Endodermal cell (in vitro differentiated cells): ENCODE measurements at regions not wholly inside any gene's neighbourhood (a gene's known extent, or its start where the extent isn't known, plus 50 kb on each side); places are given as distances from the start of the nearest gene placed in this dataset.

Experiments
- DNase-seq: peaks from one replicate; pipeline ENCODE4 v3.0.0-alpha.2; 2017
- H3K27ac ChIP-seq: 2 replicates; pipeline ENCODE4 v1.5.1; 2013; ENCODE audit warnings: mild to moderate bottlenecking, low read depth, low read length, moderate library complexity
- H3K27me3 ChIP-seq: 2 replicates; pipeline ENCODE4 v1.6.1; 2013; ENCODE audit warnings: mild to moderate bottlenecking, low read length, moderate library complexity; ENCODE audit not compliant: insufficient read depth, control insufficient read depth, poor library complexity, severe bottlenecking
- H3K36me3 ChIP-seq: 2 replicates; pipeline ENCODE4 v1.7.0; 2013; ENCODE audit warnings: mild to moderate bottlenecking, low read length, moderate library complexity; ENCODE audit not compliant: control insufficient read depth, insufficient read depth
- H3K4me1 ChIP-seq: one replicate; pipeline ENCODE4 v1.7.0; 2013; ENCODE audit warnings: low read length; ENCODE audit not compliant: control insufficient read depth, insufficient read depth
- H3K4me3 ChIP-seq: 2 replicates; pipeline ENCODE4 v1.5.1; 2013; ENCODE audit warnings: mild to moderate bottlenecking, low read length, moderate library complexity
- H3K9ac ChIP-seq: 2 replicates; pipeline ENCODE4 v1.6.1; 2013; ENCODE audit warnings: mild to moderate bottlenecking, low read length, moderate library complexity; ENCODE audit not compliant: poor library complexity, severe bottlenecking; ENCODE audit errors: extremely low read depth
- H3K9me3 ChIP-seq: 2 replicates; pipeline ENCODE4 v1.6.1; 2013; ENCODE audit warnings: mild to moderate bottlenecking, low read length, moderate library complexity; ENCODE audit not compliant: control insufficient read depth
- H3K27ac Mint-ChIP-seq: 2 replicates; pipeline ENCODE4 v1.8.0; 2020; ENCODE audit warnings: mixed read lengths
- H3K27me3 Mint-ChIP-seq: 2 replicates; pipeline ENCODE4 v1.8.0; 2021; ENCODE audit warnings: mild to moderate bottlenecking, mixed read lengths; ENCODE audit not compliant: insufficient read depth
- H3K36me3 Mint-ChIP-seq: 2 replicates; pipeline ENCODE4 v1.8.0; 2020; ENCODE audit warnings: low read depth, mixed read lengths
- H3K4me1 Mint-ChIP-seq: 2 replicates; pipeline ENCODE4 v1.8.0; 2020; ENCODE audit warnings: mixed read lengths
- H3K4me3 Mint-ChIP-seq: 2 replicates; pipeline ENCODE4 v1.8.0; 2020; ENCODE audit warnings: mild to moderate bottlenecking, moderate library complexity, mixed read lengths
- H3K9me3 Mint-ChIP-seq: 2 replicates; pipeline ENCODE4 v1.8.0; 2020; ENCODE audit warnings: mild to moderate bottlenecking, mixed read lengths
- WGBS, 2 experiments: methylation state at CpG; one replicate each; pipeline versions ENCODE4 v1.1.5 to v1.1.7; 2013; ENCODE audit warnings: missing lambda C conversion rate in 2 of 2, mixed read lengths in 1 of 2; ENCODE audit not compliant: insufficient coverage in 1 of 2, insufficient read length in 1 of 2; 5-methylcytosine and 5-hydroxymethylcytosine counted together
- TF ChIP-seq, protein P1 (sequence below): fragments of 200-600 bp; sonication (generic); conservative IDR thresholded peaks from 2 replicates; pipeline ENCODE4 v1.5.0; 2021; ENCODE audit warnings: antibody characterized with exemption, mild to moderate bottlenecking

DNA sequence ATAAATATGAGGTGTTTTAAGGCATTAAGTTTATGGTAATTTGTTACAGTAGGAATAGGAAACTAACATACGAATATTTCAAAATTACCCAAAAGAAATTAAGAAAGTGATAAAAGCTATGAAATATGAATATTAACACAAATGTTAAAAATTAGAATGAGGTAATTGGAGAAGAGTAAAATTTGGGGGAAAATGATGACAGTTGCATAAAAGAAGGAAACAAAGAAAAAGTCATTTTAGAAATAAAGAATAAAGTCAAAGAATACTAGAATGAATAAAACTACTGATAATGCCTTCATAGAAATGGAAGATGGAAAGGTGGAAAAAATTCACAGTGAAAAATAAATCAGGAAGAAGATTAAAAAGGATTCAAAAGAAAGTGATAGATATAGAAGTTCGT lies 522.9 kb upstream of the NR3C2 start:
- H3K9me3 Mint-ChIP-seq, result no peaks in the 10 kb centered on the region
- H3K4me3 ChIP-seq, result no peak overlapping the region
- H3K9ac ChIP-seq, result no peak overlapping the region
- H3K4me1 Mint-ChIP-seq, result peaks cover 5% of the 10 kb centered on the region
- no peaks in the 10 kb centered on the region for H3K4me1 ChIP-seq
- H3K9me3 ChIP-seq, result no peaks in the 10 kb centered on the region
- no peak for DNase-seq
- no peak overlapping the region for H3K27ac ChIP-seq
- no peak overlapping the region for H3K27ac Mint-ChIP-seq
- TF ChIP-seq, protein P1, sequence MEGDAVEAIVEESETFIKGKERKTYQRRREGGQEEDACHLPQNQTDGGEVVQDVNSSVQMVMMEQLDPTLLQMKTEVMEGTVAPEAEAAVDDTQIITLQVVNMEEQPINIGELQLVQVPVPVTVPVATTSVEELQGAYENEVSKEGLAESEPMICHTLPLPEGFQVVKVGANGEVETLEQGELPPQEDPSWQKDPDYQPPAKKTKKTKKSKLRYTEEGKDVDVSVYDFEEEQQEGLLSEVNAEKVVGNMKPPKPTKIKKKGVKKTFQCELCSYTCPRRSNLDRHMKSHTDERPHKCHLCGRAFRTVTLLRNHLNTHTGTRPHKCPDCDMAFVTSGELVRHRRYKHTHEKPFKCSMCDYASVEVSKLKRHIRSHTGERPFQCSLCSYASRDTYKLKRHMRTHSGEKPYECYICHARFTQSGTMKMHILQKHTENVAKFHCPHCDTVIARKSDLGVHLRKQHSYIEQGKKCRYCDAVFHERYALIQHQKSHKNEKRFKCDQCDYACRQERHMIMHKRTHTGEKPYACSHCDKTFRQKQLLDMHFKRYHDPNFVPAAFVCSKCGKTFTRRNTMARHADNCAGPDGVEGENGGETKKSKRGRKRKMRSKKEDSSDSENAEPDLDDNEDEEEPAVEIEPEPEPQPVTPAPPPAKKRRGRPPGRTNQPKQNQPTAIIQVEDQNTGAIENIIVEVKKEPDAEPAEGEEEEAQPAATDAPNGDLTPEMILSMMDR, result no peak
- WGBS, 2 experiments, result 92% methylated on average over 1 of the region's 2 CpGs; no CpG with 5 or more reads in 1 of the 2 experiments
- H3K27me3 ChIP-seq, result no peaks in the 10 kb centered on the region
- H3K27me3 Mint-ChIP-seq, result peaks cover 2% of the 10 kb centered on the region
- no peaks in the 10 kb centered on the region for H3K36me3 Mint-ChIP-seq
- no peak overlapping the region for H3K4me3 Mint-ChIP-seq
- no peaks in the 10 kb centered on the region for H3K36me3 ChIP-seq

DNA sequence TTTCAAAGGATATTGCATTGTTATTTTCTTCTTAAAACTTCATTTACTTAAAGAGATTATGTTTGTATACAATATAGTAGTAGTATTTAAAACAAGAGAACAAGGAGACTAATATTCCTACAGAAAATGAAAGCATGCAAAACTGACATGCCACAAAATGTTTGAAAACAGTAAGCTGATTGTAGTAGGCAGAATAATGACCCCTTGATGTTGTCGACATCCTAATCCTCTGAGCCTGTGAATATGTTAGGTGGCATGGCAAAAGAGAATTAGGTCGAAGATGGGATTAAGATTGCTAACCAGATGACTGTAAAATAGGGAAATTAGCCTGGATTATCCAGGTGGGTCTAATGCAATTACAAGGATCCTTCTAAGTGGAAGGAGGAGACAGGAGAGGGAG lies 522.2 kb upstream of the NR3C2 start:
- H3K9me3 ChIP-seq, result no peaks in the 10 kb centered on the region
- no peak overlapping the region for H3K9ac ChIP-seq
- H3K36me3 Mint-ChIP-seq, result no peaks in the 10 kb centered on the region
- no peak overlapping the region for H3K4me3 ChIP-seq
- H3K27ac ChIP-seq, result no peak overlapping the region
- TF ChIP-seq, protein P1, result no peak
- no peaks in the 10 kb centered on the region for H3K36me3 ChIP-seq
- no peaks in the 10 kb centered on the region for H3K9me3 Mint-ChIP-seq
- H3K27me3 Mint-ChIP-seq, result peaks cover 2% of the 10 kb centered on the region
- WGBS, 2 experiments, result 90 to 100% methylated on average over 2 of the region's 2 CpGs
- H3K4me3 Mint-ChIP-seq, result no peak overlapping the region
- H3K4me1 Mint-ChIP-seq, result peaks cover 5% of the 10 kb centered on the region
- no peaks in the 10 kb centered on the region for H3K27me3 ChIP-seq
- no peak for DNase-seq
- no peaks in the 10 kb centered on the region for H3K4me1 ChIP-seq
- H3K27ac Mint-ChIP-seq, result no peak overlapping the region

DNA sequence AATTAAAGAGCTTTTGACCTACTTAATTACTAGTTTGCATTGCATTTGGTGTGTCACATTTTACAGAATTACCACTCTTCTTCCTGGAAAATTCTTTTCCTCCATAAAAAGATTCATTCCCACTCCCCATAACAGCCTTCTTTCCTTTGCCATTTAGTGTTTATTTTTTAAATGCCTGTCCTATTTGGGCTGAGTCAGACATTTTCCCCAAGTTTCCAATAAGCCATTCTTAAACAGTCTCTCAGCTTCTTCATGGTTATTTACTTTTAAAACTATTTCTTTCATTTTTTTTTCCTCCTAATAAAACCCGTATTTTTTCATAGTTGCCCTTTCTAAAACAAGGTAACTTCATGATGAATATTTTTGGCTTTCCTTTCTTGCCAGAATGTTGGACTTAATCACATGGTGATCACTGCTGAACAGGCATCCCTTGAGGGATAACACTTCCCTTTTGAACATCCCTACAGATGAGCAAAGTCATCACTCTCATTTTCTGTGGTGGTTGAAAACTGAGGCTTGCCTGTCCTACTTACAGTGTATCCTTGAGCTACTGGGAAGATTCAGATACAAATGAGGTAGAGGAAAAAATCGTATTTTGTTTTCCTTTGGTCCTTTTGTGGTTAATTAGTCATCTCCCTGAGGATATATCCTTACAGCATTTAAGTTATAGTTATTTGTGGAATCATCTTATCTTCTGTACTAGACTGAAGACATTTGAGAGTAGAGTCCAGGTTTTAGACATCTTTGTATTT lies 520.5 kb upstream of the NR3C2 start:
- Histone ChIP-seq H3K9me3 (no peaks in the 10 kb centered on the region), H3K27me3 (no peaks in the 10 kb centered on the region), H3K36me3 (no peaks in the 10 kb centered on the region), H3K4me1 (no peaks in the 10 kb centered on the region), H3K9ac (no peak overlapping the region), H3K27ac (no peak overlapping the region), H3K4me3 (no peak overlapping the region)
- Mint-ChIP-seq H3K27me3 (peaks cover 2% of the 10 kb centered on the region), H3K4me1 (peaks cover 5% of the 10 kb centered on the region), H3K27ac (no peak overlapping the region), H3K9me3 (no peaks in the 10 kb centered on the region), H3K4me3 (no peak overlapping the region), H3K36me3 (no peaks in the 10 kb centered on the region)
- TF ChIP-seq, protein P1, result no peak
- DNase-seq, result no peak
- WGBS, 2 experiments, result 86% methylated on average over 1 to 2 of the region's 2 CpGs
